ENCODE measurements at regions not wholly inside any gene's neighbourhood (a gene's known extent, or its start where the extent isn't known, plus 50 kb on each side); places are given as distances from the start of the nearest gene placed in this dataset.
"Not testable (repeated sequence)": the region's sequence is repeated elsewhere in the genome, so short reads cannot be mapped to it uniquely, and the experiment has no call there.

DNA sequence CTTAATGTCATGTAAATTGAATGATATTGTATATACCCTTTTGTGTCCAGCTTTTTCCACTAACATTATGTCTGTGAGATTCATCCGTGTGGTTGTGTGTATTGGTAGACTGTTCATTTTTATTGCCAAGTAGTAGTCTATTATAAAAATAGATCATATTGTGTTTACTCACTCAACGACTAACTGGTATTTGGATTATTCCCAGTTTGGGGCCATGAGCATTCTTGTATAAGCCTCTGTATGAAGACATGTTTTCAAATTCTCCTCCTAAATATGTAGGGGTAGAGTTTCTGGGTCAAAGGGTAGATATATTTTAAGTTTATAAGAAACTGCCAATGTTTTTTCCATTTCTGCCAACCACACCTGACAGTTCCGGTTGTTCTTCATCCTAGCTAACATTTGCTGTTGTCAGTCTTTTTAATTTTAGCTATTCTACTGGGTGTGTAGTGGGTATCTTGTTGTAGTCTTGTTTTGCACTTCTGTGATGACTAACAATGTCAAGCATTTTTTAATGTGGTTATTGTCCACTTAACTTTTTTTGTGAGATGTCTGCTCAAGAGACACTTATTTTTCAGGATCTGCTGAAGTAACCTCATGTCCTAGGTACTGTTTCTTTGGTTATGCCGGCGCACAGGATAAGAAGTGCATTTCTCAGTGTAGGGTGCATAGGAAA is 93.2 kb downstream of the DACT1 start:
- FAIRE-seq: peak; percentile 95
- DNase-seq (ENCODE audit: low spot score): no peak

DNA sequence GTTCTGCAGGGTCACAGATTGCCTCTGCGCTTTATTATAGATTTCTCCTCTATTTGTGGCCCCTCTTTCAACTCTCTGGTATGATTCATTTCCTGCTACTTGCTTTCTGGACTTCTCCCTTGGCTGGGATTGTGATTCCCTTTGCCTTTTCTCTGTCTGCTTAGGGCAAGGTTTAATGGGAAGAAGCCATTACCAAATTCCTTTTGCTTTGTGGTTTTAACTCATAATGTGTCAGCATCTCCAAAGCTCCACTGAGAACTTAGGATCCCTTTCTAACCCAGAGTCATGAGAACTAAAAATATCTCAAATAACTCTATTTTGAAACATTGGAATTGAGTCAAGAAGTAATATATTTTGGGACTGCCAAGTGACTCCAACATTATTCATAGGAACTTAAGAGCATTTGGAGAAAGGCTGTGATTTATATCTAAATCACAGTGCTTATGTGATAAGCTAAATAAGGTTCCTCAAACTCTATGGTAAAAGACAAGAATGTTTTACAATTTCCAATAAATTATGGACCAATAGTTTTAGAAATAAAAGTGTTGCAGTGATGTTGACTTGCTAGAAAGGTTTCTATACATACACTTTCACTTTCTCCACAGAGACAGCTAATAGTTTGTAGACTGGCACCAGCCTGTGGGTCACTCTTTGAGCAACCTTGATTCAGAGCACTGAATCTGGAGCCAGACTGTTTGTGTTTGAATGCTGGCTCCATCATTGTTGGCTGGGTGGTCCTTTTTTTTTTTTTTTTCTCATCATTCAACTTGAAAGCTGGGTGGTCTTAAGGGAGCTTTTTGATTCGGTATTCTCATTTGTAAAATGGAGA is 93.9 kb downstream of the DACT1 start:
- FAIRE-seq (peak; percentile 79), DNase-seq (ENCODE audit: low spot score) (peak; percentile 92)

DNA sequence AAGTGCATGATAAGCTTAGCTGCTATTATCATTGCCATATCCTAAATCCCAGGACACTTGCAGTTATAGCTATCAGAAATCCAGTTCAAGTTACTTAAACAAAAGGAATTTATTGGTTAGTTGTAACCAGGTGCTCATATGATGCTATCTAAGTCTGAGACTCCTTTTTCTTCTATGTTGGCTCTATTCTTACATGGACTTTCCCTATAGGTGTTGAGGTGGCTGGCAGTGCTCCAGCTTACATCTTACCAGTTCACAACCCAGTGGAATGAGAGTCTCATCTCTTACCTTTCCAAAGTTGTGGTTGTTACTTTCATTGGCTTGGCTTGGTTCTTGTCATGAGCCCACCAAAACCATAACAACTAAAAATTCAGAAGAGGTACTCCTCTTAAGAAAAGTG is 94.6 kb downstream of the DACT1 start:
- DNase-seq (ENCODE audit: low spot score): no peak
- FAIRE-seq: peak; percentile 56

DNA sequence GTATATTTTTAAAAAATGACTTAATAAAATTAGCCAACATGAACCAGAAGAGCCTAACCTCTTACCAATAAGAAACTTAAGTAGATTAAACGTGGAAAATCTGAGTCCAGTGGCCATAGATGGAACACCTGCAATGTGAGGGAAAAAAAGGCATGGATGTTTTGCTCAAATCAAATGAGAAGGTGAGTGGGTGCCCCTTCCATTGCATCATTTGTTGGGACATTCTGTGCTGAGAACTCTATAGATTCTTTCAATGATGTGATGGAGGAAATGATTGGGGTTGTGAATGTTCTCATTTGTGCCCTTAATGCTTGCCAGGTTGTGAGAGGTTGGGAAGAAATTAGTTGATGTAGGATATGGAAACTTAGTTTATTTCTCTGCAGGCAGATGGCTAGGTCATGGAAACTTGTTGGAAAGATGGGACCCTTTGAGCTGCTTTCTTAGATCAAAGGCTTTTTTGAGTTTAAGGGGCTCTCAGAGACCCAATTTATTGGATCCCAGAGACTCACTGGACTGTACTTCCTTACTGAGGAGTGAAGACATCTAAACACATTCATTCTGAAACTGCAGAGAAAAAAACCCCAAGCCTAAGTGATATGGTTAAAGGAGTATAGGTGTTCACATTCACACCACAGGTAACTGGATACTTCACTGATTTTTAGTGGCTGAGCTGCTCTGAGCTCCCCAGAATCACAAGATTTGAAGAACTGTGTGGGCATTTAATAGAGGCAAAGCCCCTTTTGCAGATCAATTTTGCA is 95.9 kb downstream of the DACT1 start:
- no peak for DNase-seq (ENCODE audit: low spot score)
- no peak for FAIRE-seq

DNA sequence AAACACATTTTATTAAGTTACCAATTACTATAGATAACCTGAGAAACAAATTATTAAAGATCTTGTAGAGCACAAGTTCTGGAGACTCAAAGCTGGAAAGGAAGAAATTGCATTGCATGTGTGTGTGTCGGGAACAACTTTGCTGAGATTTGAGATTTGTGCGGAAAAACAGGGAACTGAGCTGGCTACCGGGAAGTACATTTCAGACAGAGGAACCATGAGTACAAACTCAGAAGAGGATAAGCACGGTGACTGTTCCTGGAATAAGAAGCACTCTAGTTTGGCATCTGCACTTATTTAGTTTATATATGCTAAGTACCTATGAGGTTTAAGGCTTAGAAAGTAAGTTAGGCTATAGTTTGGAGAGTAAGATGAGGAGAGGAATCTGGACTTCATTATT is 97.8 kb downstream of the DACT1 start:
- DNase-seq (ENCODE audit: low spot score): no peak
- FAIRE-seq: no peak

DNA sequence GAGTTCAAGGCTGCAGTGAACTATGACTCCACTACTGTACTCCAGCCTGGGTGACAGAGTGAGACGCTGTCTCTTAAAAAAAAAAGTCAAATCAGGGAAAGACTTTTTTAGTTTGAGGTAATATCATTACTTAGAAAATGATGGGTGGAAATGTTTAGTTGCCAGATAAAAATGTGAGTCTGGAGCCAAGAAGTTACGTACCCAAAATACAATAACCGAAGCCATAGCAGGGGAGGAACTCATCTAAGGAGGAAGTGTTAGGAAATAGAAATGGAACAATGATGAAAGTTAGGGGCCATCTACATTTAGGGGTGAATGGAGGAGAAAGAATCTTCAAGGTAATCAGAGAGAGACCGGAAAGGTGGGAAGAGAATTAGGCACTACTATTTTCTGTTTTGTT is 98.8 kb downstream of the DACT1 start:
- DNase-seq (ENCODE audit: low spot score) (no peak), FAIRE-seq (no peak)

DNA sequence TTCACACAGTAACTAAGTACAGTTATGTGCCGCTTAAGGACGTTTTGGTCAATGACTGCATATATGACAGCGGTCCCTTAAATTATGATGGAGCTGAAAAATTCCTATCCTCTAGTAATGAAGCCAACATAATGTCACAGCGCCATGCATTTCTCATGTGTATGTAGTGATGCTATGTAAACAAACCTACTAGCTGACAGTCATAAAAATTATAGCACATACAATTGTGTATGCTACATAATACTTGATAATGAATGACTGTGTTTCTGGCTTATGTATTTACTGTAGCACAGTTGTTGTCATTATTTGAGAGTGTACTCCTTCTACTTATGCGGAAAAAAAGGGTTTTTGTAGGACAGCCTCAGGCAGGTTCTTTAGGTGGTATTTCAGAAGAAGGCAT is 99.7 kb downstream of the DACT1 start:
- no peak for DNase-seq (ENCODE audit: low spot score)
- FAIRE-seq: no peak

DNA sequence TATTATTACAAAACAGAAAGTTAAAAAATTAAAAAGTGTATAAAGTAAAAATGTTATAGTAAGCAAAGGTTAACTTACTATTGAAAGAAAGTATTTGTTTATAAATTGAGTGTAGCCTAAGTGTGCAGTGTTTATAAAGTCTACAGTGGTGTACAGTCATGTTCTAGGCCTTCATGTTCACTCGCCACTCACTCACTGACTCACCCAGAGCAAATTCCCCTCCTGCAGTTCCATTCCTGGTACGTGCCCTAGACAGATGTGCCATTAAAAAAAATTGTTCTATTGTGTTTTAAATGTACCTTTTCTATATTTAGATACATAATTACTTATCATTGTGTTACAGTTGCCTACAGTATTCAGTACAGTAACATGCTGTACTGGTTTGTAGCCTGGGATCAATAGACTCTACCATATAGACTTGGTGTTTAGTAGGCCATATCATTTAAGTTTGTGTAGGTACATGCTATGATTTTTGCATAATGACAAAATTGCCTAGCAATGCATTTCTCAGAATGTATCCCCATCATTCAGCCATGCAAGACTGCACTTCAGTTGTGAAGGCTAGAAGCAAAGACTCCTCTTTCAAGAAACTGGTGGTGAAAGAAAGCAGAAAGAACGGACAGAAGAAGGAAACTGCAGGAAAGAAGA is 100.6 kb downstream of the DACT1 start:
- peak; percentile 27 for FAIRE-seq
- DNase-seq (ENCODE audit: low spot score): peak; percentile 56

DNA sequence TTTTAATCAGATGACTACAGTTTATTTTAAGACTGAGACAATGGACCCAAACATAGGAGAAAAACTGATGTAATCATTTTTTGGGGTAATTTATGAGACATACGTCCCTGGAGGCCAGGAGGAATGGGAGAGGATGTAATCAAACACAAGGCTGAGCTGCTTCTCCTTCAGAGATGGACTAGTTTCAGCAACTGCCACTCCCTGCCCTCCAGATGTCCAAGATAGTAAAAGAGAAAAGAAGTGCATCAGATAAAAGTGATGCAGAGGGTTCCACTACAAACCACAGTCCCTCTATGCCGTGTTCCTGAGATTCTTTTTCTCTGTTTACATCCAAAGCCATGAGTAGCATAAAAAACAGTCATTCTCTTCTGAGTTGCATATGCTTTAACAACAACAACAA is 101.1 kb downstream of the DACT1 start:
- no peak for DNase-seq (ENCODE audit: low spot score)
- FAIRE-seq: no peak

DNA sequence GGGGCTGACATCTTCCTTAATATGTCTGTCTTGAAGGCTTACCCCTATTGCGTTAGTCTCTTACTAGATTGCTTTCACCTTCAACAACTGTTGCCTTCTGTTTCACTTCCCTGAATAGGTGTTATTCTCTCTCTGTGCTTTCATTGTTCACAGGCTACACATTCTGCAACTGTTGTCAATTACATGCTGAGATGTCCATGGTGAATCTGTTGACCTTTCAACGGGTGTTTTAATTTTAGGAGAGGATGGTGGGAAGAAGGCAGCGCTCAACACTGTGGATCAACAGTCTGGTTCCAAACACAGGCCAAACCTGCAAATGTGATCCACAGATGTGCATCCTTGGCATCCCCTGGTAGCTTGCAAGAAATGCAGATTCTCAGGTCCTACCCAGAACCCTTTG is 101.9 kb downstream of the DACT1 start:
- FAIRE-seq (no peak), DNase-seq (ENCODE audit: low spot score) (no peak)

DNA sequence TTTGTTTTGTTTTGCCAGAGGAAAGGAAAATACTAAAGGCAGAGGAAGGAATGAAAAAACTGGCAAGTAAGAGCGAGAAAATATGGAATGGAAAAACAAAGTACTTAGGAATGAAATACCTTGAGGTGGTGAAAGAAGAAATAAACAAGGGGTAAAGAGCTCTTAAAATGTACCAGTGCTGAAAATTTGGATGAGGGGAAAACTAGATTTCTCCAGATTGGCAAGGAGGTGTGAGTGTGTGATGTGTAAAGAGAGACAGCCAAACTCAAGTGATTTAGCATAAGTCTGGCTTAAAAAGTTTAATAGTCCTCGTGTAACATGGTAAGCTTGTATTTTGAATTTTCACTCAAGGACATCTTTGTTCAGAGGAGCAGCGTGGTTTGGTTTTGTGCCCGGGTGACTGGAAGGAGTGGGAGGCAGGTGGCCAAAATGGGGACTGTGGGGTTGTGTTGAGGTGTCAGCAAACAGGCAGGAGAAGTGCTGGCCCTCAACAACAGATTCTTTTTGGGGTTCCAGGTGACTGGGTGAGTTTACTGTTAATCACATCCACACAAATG is 102.7 kb downstream of the DACT1 start:
- DNase-seq (ENCODE audit: low spot score) (no peak), FAIRE-seq (no peak)

DNA sequence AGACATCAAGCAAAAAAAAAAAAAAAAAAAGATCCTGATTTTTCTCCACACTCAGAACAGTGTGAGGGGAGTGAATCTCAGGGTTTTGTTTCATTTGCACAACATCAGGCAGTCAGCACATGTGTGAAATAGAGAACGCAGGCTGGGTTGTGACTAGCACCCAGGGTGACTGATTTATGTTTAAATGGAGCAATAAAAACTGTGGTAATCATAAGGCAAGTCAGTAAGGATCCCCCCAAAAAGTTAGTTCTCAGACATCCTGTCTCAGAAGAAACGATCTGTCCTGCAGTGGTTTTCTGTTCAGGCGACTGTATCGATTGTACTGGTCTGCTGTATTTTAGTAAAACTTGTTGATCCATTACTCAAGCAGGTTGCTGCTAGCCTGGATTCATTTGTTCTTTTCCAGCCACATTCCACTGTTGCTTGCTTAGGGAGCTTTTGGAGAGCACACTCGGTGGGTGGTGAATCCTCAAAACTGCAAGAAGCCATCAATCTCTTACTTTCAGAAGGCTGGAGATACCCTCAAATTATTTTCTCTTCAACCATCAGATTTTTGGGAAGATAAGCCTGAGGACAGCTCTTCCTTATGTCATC is 107.1 kb downstream of the DACT1 start:
- DNase-seq (ENCODE audit: low spot score) (no peak), FAIRE-seq (no peak)

DNA sequence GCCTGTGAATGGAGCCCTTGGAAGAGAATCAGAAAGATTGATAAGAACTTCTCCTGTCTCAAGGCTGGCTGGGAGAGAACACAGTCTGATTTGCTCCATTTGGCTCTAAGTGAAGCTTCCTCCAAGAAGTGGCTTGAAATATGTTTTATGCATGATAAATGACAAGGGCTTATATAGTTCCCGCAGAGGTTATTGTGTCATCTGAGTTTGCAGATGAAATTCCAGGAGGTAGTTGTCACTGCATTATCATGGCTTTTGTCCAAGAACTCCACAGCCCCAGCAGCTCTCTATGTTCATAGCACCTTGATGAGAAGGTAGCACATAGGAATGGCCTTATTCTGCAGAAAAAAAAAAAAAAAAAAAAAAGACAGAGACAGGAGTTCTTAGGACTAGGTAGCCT is 108.5 kb downstream of the DACT1 start:
- peak; percentile 30 for FAIRE-seq
- DNase-seq (ENCODE audit: low spot score): peak; percentile 87

DNA sequence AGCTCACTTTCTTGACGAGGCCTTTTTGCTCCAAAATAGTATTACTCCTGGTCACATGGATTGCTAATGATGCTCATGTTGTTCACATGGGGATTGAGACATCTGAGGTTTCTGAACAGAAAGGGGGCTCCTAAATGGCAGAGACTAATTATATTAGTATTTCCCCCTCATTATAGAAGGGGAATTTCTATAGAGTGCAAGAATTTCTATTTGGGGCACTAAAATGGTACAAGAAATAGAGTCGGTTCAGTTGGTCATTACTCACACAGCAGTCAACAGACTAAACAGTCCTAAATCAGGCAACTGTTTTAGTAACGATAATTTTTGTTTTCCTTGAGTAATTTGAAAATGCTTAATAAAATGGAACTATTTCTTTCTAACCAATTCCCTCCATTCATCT is 108.9 kb downstream of the DACT1 start:
- FAIRE-seq: no peak
- DNase-seq (ENCODE audit: low spot score): no peak

DNA sequence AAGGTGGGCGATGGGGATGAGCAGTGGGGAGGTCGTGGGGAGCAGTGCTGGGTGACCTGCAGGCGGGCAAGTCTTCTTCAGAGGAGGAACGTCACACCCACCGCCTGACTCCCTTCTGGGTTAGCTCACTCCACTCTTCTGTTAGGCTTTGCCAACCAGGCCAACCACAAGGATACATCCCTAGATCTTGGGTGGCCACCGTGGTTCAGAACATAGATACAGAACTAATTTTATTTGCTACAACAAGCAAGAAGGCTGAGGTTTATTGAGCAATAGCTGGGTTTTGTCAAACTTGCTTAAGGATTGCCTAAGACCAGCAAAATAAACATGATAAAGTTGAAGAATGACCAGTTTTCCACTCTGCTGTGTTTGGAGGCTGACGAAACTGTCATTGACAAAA is 109.4 kb downstream of the DACT1 start:
- FAIRE-seq (peak; percentile 96), DNase-seq (ENCODE audit: low spot score) (peak; percentile 75)

DNA sequence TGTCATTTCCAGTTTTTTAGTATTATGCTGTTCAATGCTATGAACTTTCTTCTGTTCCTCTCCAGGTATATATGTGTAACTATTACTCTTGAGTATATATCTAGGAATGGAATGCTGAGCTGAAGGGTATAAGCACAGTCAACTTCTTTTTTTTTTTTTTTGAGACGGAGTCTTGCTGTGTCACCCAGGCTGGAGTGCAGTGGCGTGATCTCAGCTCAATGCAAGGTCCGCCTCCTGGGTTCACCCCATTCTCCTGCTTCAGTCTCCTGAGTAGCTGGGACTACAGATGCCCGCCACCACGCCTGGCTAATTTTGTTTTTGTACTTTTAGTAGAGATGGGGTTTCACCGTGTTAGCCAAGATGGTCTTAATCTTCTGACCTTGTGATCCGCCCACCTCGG is 110.5 kb downstream of the DACT1 start:
- DNase-seq (ENCODE audit: low spot score); FAIRE-seq: not testable (repeated sequence)

DNA sequence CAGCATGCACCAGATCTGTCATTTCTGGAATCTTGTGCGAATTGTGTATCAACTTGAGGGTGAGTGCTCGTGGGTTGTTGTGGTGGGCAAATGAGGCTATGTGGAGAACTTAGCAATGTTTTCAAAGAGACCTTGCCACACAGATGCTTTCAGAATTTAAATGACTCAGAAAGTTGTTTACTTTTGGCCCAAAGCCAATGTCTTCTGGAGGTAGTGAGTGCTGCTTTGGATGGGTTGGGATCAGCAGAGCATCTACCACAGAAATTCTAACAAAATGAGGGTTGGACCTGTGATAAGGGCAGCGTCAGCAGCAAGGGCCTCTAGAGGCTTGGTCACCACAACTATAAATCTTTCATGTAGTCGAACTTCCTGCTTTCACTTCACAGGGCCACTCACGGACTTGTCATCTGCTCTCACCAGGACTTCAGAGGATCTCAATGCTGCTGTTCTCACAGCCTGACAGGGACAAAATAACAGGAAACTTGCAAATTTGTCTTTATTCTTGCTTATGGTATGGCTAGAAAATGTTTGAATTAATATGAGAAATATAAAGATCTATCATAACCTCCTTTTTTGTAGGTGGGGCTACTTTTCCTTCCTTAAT is 111.4 kb downstream of the DACT1 start:
- DNase-seq (ENCODE audit: low spot score) (peak; percentile 92), FAIRE-seq (peak; percentile 83)

DNA sequence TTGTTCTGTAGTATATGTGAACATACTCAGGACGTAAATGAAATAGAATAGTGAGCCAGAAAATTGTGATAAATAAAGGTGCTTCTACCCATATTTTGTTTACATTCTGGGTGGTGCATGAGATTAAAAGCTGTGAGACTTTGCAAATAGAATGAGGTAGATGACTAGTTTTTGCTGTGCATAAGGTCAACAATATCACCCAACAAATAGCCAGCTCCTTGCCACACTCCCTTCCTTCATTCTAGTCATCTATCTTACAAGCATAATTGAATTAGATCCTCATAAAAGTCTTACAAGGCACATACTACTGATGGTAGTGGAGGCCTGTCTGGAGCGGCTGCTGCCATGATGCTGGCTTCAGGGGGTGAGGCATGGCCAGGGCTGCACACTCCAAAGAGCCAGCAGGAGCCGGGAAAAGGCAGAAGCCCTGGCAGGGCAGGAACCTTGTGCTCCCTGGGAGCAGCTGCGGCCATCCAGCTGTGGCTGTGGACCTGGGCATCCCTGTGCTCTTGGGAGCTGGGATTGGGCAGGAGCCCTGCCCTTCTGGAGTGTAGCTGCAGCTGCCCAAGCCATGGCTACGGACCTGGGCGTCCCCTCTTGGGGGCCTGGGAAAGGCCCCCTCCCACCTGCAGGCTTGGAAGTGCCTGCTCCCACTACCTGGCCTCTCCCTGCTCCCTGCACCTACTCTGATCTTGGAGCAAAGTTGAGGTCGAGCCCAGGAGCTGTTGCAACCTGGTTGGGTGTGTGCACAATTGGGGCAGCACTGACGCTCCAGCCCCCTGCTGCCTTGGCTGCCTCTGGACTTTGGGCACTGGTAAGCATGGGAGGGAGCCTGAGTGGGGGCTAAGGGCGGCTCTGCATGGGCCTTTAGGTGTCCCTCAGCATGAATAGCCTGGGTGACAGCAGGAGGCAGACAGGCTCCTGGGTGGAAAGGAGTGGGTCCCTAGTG is 112.8 kb downstream of the DACT1 start:
- FAIRE-seq: no peak
- no peak for DNase-seq (ENCODE audit: low spot score)

DNA sequence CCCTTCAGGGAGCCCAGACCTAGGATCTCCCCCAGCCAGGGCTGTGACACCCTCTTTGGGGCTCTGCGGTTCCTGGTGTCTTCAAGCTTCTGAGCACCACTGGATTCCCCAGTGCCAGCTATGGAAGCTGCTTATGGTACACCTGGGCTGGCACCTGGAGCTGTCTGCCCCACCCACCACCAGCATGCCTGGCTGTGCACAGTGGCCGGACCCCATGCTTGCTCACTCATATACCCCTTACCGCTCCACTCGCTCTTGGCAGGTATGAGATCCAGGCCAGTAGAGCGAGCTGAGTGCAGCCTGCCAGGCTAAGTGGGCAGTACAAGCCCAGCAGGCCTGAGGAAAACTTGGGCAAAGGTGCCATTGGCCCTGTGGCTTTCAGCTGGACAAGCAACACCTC is 114.0 kb downstream of the DACT1 start:
- DNase-seq (ENCODE audit: low spot score) (no peak), FAIRE-seq (no peak)

Measured in urothelium cell line (cell line).